Activated CD8-positive, alpha-beta memory T cell treated with anti-CD3 and anti-CD28 coated beads for 48 hours (primary cell): ENCODE measurements at regions not wholly inside any gene's neighbourhood (a gene's known extent, or its start where the extent isn't known, plus 50 kb on each side); places are given as distances from the start of the nearest gene placed in this dataset.
"Not testable (repeated sequence)": the region's sequence is repeated elsewhere in the genome, so short reads cannot be mapped to it uniquely, and the experiment has no call there.

ENCODE experiments used
- DNase-seq, 3 experiments: peaks; one replicate each; pipeline ENCODE4 v3.0.0-alpha.2; 2020; ENCODE audit warnings: low read depth in 2 of 3, low spot score in 2 of 3

GRCh38 chr4:173651651-173652282 lies 121.7 kb upstream of the HAND2 start:
- DNase-seq: no peak

- DNase-seq: no peak
Measured at GRCh38 chr4:173647902-173648301, 117.9 kb upstream of the HAND2 start.

- no peak for DNase-seq
Measured at GRCh38 chr4:173642509-173642908, 112.5 kb upstream of the HAND2 start.

- DNase-seq: no peak
Measured at GRCh38 chr4:173635395-173635794, 105.4 kb upstream of the HAND2 start.

- no peak for DNase-seq
Measured at GRCh38 chr4:173626277-173626676, 96.2 kb upstream of the HAND2 start.

GRCh38 chr4:173618648-173619047 lies 88.6 kb upstream of the HAND2 start:
- DNase-seq: not testable (repeated sequence)

GRCh38 chr4:173609158-173609557 lies 79.1 kb upstream of the HAND2 start:
- DNase-seq: no peak

GRCh38 chr4:173608632-173609031 lies 78.6 kb upstream of the HAND2 start:
- DNase-seq: not testable (repeated sequence)

GRCh38 chr4:173591760-173592159 lies 61.7 kb upstream of the HAND2 start:
- no peak for DNase-seq

- no peak for DNase-seq
Measured at GRCh38 chr4:173590697-173591096, 60.7 kb upstream of the HAND2 start.

GRCh38 chr4:173585876-173586572 lies 56.0 kb upstream of the HAND2 start:
- DNase-seq: no peak

GRCh38 chr4:173584506-173584905 lies 54.5 kb upstream of the HAND2 start:
- no peak for DNase-seq
